ENCODE measurements at regions not wholly inside any gene's neighbourhood (a gene's known extent, or its start where the extent isn't known, plus 50 kb on each side); places are given as distances from the start of the nearest gene placed in this dataset.

DNA sequence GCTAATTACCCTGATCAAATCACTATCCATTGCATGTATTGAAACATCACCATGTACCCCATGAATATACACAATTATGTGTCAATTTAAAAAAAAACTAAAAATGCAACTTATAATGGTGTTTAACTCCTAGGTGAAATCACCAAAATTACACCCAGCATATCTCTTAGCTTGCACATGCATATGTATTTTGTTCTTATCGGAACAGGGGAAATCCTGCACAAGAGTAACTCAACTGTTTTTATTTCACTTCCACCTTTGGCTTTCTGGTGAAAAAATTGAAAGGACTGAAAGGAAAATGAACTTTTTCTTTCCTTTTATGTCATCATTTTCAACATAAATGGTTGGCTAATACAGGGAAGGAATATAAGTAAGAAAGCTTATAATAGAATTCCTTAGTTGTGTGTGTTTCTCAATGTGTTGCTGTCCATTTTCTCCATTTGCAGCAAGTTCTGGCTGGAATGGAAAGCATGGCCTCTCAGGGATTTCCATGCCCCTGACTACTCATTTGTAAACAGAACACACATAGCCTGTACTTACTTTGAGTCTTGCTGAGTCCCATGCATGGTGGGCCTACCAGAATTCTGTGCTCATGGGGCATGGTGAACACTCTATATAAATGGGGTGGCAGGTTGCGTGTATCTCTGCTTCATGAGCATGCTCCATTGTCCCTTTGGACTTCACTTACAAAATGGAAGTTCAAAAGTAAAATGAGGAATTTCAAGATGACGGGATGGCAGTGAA lies 462.0 kb downstream of the HS3ST3B1 start:
- DNase-seq (ENCODE audit: low spot score): no peak

DNA sequence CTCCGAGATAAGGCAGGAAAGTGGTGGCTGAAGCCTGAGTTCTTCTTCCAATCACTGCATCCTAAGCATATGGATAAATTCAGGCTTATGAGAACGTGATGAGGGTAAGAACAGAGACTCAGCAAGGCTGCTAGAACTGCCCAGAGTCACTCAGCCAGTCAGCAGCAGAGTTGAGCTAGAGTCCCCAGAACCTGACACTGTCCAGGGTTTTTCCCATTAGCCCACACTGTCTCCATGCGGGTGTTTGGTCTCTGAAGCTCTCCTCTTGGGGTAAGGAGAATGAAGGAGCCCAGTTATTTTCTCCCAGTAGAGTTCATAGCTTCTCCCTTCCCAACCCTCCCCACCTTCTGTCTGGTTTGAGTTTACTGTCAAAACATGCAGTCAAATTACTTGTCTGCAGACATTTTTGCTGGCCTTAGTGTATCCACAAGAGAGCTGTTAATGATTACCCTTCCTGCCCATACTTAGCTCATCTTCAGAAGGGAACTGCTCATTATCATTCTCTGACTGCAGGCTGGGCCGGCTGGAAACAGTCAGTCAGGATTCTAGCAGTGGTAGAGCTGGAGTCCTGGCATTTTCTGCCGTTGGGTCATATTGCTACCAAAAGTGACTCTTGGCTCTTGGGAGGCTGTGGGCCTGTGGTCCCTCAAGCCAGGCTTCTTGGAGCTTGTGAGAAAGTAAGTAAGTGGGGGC lies 460.0 kb downstream of the HS3ST3B1 start:
- DNase-seq (ENCODE audit: low spot score): no peak

DNA sequence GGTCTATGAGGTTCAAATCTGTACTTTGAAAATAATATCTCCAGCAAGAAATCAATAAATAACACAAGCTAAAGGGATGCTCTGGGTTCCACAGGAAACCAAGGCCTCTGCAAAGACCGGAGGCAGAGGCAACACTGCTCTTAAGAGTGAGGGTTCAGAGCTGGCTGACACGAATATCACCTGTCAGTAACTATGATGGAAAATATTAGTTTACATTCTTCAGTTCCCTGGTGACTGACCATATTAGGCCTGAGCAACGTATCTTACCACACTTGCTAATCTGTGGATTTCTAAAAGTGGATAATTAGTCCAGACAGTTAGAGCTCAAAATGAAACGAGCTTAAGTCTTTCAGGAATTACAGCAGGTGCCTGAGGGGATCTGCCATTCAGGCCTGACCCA lies 459.3 kb downstream of the HS3ST3B1 start:
- no peak for DNase-seq (ENCODE audit: low spot score)

DNA sequence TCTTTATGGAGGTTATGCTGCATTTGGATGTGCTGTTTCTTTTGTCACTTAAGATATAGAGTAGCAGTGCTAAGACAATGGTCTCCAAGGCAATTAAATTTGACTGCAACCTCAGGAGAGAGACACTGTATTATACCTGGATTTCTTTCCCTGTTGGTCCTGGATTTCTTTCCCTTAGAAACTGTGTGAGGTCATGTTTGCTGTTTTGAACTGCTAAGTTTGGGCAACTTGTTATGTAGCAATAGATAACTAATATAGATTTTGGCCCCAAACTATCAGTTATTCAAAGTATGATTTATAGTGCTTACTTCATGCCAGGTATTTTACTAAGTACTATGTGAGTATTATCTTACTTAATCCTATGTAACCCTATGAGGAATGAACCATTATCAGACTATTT lies 458.4 kb downstream of the HS3ST3B1 start:
- DNase-seq (ENCODE audit: low spot score): no peak

DNA sequence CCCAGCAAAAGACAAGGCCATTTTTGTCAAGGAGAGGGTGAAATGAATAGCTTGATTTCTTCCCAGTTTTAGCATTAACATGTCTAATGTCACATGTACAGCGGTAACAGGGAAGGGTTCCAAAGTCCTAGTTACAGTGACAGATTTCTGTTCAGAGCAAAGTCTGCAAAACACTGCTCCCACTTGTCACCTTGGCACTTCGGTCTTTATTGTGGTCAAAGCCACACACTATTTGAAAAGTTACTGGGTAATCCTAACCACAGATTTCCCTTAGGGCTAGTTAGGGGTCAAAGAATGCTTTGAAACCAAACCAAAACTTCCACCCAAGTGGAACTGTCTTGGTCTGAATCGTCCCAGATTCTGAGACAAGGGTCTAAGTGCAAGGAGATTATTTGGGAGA lies 455.6 kb downstream of the HS3ST3B1 start:
- DNase-seq (ENCODE audit: low spot score): no peak

DNA sequence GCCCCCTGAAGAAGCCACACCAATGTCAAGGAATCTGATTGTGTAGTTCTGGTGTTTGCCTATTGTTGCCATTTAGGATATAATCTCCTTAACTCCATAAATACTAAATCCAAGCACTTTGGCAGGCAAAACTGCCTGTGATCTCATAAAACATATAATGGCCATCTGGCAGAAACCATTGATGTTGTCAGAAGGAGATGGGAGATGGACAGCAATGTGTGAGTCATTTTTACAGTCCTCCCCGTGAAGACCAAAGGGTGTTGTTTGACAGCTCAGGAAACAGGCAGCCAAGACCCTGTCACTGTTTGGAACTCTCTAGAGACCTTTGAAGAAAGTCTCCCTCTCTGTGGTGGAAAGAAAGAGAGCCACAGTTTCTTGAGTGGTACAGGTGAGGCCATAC lies 454.1 kb downstream of the HS3ST3B1 start:
- DNase-seq (ENCODE audit: low spot score): no peak

DNA sequence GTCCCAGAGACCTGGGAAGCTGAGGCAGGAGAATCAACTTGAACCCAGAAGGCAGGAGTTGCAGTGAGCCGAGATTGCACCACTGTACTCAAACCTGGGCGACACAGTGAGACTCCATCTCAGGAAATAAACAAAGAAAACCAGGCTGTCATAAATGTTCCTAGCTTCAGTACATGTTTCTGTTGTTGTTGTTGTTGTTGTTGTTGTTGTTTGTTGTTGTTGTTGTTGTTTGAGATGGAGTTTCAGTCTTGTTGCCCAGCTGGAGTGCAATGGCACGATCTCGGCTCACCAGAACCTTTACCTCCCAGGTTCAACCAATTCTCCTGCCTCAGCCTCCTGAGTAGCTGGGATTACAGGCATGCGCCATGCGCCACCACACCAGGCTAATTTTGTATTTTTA lies 452.5 kb downstream of the HS3ST3B1 start:
- DNase-seq (ENCODE audit: low spot score): no peak

DNA sequence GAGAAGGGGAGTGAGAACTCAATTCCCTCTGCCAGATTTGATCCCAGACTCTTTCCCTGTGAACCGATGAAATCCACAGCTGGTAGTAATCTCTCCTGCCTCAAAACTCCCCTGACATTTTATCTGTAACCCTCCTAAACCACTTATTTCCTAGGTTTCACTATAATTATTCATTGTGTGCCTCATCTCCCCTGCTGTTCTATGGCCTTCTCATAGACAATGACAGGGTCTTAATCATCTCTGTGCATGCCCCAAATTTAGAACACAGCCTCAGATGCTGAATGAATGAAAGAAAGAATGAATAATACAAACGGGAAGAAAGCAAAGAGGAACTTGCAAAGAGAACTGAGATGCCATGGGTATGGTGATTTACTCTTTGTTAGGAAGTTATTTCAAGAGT lies 451.1 kb downstream of the HS3ST3B1 start:
- DNase-seq (ENCODE audit: low spot score): no peak

DNA sequence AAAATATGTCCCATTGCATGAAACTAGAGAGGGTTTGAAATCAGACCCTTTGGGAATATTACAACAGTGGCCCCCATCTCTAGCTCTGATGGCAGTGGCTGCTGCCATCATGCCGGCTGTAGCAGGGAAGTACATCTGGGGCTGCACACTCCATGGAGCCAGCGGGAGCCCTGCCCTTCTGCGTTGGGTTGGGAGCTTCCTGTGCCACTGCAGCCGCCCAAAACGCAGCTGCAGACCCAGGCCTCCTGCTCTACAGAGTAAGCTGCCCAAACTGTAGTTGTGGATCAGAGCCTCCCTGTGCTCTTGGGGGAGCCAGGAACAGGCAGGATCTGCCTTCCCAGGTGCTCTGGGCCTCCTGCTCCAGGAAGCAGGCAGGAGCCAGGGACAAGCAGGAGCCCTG lies 450.0 kb downstream of the HS3ST3B1 start:
- DNase-seq (ENCODE audit: low spot score): no peak

DNA sequence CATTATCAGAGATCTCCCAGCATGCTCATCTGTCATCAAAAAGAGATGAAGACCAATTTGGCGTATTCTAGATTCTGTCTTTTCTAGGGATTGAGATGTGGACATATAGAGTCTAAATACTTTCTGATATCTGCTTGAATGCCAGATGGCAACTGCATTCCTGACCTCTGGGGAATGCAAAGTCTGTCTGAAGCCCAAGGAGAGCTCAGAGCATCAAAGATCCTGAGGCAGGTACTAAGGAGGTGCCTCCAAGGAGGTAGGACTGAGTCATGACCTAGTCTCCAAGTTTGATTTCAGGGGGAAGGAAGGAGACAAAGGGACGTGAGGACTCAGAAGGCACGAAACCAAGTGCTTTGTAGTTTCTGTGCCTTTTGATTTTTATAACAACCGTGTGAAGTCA lies 448.4 kb downstream of the HS3ST3B1 start:
- no peak for DNase-seq (ENCODE audit: low spot score)

DNA sequence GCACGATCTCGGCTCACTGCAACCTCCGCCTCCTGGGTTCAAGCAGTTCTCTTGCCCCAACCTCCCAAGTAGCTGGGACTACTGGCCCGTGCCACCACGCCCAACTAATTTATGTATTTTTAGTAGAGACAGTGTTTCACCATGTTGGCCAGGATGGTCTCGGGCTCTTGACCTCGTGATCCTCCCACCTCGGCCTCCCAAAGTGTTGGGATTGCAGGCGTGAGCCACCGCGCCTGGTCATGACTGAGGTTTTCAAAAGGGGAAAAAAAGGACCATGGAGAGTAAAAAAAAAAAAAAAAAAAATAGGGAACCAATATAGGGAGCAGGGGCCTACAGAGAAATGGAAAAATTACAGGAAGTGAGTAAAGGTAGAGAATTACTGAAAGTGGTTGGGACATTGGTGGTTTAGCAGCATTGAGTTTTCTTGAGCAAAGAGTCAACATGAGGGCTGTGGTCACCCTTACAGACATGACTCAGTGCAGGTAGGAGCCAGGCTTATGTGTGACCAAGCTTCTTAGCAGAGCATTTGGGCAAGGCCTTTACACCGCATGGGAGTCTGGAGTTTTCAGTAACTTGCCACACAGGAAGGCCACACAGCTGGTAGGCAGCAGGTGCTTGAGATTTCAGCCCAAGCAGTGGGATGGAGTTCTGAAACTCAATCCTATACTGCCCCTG lies 447.3 kb downstream of the HS3ST3B1 start:
- DNase-seq (ENCODE audit: low spot score): no peak

DNA sequence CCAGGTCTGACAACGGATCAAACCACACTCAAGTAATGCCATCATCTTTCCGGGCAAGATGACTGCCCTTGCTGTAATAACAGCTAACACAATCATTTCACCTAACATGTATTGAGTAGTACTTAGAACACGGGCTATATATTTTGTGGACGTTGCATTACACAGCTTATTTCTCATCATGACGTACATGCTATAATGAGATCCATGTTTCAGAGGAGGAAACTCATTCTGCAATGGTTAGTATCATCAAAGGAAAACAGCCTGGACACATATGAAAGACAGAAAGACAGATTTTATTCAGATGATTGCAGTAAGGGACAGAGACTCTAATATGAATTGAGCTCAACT lies 446.7 kb downstream of the HS3ST3B1 start:
- DNase-seq (ENCODE audit: low spot score): peak; percentile 30

DNA sequence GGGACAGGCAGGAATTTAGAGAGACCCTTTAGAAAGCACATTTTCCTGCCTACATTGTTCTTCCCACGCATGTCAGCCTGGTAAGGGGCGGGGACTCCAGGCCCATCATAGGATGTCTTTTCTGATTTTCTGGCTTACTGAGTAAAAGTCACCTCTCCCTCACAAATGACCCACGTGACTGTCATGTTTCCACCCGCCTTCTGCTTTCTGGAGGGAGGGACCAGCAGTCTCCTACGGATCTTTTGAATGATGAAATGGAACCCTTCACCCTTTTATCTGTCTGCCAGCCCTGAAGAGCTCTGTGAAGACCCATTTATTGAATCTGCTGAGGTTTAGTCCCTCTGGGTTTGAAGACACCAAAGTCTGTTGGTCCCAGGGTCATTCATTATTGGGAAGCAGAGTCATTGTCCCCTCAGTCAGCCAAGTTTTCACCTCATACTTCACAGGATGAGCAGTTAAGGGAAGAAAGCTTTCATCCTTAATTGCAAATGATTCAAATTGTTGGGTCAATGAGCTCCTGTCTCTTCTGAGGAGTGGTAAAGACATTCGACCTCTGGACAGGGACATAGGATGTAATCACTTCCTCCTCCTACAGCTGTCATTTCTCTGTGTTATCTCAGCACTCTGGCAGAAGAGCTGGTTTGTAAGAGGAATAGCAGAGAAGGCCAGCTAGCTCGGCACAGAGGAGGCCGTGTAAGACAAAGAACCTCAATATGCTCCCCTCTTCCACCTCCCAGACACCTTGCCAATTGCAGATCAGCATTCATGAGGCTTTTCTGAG lies 446.1 kb downstream of the HS3ST3B1 start:
- DNase-seq (ENCODE audit: low spot score): no peak

DNA sequence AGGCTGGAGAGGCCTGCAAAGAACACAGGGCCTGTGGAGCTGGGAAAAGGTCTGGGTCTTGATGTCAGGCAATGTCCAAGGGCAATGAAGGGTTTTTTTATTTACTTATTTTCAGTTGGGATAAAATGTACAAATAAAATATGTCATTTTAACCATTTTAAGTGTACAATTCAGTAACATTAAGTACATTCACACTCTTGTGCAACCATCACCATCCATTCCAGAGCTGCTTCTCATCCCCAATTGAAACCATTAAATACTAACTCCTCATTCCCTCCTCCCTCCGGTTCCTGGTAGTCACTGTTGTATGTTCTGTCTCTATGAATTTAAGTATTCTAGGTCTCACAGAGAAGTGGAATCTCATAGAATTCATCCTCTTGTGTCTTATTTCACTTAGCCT lies 444.7 kb downstream of the HS3ST3B1 start:
- DNase-seq (ENCODE audit: low spot score): peak; percentile 9

DNA sequence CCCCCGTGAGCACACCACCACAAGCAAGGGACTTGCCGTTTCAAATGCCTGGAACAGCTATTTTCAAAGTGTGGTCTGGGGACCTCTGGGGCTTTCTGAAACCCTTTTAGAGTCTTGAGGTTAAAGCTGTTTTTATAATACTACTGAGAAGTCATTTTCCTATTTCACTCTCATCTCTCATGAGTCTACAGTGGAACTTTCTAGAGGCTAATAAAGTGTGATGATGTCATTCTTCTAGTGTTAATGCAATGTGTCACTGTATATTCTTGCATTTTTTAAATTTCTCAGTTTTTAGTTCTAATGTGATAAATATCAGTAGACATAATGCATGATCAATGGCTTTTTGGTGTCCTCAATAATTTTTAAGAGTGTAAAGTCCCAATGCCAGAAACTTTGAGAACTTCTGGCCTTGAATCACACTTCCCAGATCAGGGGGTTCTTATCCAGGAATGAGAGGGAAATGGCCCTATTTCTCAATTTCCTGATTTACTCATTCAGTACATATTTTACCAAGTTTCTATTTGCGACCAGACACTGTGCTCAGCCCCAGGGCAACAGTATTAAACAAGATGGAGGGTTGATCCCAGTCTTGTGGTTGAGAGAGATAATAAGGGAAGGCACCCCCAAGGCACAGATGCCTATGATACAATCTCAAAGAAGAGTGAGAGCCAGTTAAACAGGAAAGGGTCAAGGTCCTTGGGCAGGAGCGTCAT lies 444.0 kb downstream of the HS3ST3B1 start:
- peak; percentile 50 for DNase-seq (ENCODE audit: low spot score)

DNA sequence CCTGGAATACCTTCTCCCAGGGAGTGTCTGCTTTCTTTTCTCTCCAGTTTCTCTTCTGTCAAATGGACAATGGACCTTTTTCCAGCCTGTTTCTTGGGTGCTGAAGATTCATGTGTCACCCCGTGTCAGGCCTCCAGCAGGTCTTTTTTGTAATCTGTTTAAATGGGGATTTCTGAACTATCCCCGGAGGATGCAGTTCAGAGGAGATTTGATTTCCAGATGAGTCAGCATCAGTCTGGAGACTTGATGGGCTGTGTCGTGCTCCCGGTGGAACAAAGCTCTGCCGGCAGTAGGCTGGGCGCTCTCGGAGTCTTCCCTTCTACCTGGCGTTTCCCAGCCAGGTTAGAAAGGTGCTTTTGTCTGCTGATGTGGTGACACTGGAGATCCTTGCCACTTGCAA lies 440.6 kb downstream of the HS3ST3B1 start:
- no peak for DNase-seq (ENCODE audit: low spot score)

DNA sequence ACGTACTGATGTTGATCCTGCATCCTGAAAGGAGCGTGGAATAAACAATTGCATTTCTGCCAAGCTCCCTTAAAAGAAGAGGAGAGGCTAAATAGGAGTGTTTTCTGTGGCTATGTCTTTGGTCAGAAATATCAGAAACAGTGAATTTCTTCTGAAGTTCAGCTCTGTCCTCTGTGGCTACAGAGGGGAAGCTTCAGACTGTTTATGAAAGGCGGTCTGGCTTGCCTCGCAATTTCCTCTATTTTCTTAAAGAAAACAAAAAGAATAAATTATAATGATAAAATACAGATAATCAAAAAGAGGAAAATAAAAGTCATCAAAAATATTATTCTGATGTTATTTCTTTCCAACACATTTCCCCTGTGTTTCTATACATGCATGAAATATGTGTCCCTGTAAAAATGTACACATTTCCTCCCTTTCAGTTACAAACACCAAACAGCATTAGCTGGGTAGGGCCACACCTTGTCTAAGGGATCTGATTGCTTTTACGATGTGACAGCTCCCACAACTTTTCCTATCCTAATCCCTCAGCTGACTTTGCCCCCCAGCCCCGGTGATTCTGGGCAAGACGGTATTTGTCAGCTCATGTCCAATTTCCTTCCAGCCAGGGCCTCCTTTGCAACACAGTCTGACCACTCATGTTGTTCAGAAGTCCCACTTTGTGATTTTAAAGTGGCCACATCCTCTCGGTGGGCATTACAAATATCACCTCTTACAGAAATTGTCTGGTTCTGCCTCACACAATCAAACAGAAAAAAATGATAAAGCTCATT lies 439.0 kb downstream of the HS3ST3B1 start:
- no peak for DNase-seq (ENCODE audit: low spot score)

DNA sequence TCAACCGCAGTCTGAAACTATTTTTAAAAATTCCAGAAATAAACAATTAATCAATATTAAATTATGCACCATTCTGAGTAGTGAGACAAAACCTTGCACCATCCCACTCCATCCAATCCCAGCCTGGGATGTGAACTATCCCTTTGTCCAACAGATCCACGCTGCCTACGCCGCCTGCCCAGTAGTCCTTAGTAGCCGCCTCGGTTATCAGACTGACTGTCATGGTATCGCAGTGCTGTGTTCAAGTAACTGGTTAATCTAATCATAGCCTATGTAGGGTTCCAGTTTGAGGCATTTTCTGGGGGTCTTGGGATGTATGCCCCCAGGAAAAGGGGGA lies 437.7 kb downstream of the HS3ST3B1 start:
- DNase-seq (ENCODE audit: low spot score): no peak

DNA sequence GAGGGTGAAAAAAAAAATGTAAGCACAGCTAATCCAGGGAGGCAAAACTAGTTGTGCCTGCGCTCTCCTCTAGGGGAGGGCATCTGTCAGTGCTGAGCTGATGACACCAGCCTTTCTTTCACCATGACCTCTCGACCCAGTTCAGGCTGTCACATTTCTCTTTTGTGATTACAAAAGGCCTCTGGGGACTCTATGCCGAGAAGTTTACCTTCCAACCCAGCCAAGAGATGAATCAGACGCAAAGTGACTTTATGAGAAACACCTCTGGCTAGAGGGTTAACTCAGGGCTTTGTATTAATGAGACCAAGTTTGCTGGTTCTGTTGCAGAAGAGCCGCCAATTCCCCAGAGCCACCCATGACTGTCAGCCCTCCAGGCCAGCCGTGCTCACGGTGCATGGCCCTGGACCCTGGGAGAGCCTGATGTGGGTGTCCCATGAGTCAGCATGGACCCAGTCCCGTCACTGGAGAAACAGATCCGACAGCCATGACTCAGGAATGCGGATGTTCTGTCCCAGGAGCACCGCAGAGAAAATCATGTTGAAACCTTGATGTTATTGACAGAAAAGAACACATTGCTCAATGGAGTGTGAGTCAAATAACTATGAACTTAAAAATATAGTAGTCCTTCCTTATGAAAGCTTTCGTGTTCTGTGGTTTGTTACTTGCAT lies 437.2 kb downstream of the HS3ST3B1 start:
- DNase-seq (ENCODE audit: low spot score): peak; percentile 91

DNA sequence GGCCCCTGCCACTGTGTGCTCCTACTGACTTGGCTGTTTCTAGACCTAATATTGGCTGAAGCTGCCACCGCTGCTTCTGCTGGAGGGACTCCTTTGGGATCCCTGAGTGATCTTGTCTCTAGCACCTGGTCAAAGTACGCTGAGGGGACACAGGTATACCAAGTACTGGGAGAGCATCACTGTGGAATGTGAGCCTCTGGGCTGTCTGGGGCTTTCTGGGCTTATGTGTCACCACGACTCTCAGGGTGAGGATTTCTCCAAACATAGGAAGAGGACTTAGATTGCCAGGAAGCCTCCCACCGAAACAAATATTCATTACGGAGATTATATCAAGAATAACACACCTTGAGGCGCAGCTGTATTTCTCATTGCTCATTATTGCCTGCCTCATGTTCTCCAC lies 435.8 kb downstream of the HS3ST3B1 start:
- no peak for DNase-seq (ENCODE audit: low spot score)

DNA sequence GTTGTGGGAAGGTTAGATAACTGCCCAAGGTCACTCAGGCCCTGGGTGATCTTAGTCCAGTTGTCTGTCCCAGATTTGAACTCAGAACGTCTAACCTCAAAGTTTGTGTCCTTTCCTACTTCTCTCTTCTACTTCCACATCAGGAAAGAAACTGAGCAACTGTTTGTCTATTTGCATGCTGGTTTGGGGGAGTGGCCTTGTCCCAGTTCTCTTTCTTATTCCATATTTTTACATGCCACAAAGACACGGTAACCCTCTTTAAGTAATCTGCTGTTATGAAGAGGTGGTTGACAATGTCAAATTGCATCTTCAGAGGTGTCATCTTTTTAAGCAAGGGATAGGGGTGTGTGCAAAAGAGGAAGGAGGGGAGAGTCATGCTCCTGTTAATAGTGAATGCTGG lies 432.5 kb downstream of the HS3ST3B1 start:
- no peak for DNase-seq (ENCODE audit: low spot score)

All from AG08395 (cell line).